ENCODE measurements at regions not wholly inside any gene's neighbourhood (a gene's known extent, or its start where the extent isn't known, plus 50 kb on each side); places are given as distances from the start of the nearest gene placed in this dataset.

DNA sequence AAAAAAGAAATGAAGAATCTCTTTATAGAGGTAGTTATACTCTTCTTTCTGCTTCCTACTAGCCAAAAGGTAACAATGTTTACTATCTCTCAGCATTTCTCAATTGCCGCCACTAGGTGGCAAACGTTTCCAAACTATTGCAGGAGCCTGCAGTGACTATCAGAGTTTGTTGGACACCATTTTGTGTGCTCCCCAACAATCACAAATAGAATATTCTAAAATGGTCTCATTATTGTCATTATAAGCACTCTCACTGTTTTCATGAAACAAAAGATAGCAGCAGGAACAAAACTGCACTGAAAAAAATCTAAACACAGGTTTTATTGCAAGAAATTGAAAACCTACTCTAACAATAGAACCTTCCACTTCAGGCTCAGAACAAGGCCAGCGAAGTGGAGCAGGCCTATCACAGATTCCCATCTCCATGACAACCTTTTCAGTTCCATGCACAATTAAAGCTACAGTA lies 83.9 kb upstream of the PLPPR4 start:
- H3K4me1 Mint-ChIP-seq (ENCODE audit: low read depth): no peaks in the 10 kb centered on the region
- H3K27me3 Mint-ChIP-seq (ENCODE audit: low read depth): no peaks in the 10 kb centered on the region
- H3K9me3 Mint-ChIP-seq: no peaks in the 10 kb centered on the region
- no peak overlapping the region for H3K4me3 Mint-ChIP-seq
- H3K27ac Mint-ChIP-seq: no peak overlapping the region
- H3K36me3 Mint-ChIP-seq (ENCODE audit: low read depth): no peaks in the 10 kb centered on the region
- DNase-seq (ENCODE audit: low spot score): peak; percentile 29

DNA sequence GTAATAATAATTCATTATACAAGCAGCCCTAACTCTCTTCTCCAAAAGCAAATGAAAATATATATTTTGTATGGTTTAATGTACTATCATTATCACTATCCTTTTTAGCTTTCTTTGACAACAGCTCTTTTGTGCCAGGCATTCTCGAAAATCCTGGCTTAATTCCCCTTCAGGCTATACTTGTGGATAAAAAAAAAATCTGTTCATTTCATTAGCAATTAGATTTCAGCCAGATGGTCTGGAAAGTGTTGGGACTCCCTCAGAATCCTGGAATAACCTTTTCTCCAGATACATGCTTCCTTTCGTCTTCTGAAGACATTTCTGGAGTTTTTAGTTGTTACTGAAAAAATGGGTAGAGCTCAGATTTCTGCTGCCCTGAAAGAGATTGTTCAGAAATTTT lies 83.4 kb upstream of the PLPPR4 start:
- no peaks in the 10 kb centered on the region for H3K4me1 Mint-ChIP-seq (ENCODE audit: low read depth)
- DNase-seq (ENCODE audit: low spot score): no peak
- no peaks in the 10 kb centered on the region for H3K9me3 Mint-ChIP-seq
- no peaks in the 10 kb centered on the region for H3K27me3 Mint-ChIP-seq (ENCODE audit: low read depth)
- H3K27ac Mint-ChIP-seq: no peak overlapping the region
- no peak overlapping the region for H3K4me3 Mint-ChIP-seq
- H3K36me3 Mint-ChIP-seq (ENCODE audit: low read depth): no peaks in the 10 kb centered on the region

DNA sequence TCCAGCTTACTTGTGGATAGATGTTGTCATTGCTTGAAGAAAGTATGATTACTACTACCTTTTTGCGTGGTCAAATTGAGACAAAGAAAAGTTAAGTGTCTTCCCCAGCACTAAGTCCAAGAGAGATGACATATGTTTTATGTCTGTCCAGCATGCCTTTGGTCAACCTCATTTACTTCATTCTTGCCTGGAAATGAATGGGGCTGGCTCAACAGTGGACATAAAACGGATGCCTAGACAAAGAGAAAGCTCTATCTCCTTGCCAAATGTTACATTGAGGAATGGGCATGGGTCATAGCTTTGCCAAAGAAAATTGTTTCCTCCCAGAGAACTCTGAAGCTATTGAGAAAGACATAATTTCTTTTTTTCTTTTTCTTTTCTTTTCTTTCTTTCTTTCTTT lies 82.4 kb upstream of the PLPPR4 start:
- H3K27ac Mint-ChIP-seq: no peak overlapping the region
- H3K4me3 Mint-ChIP-seq: no peak overlapping the region
- DNase-seq (ENCODE audit: low spot score): no peak
- no peaks in the 10 kb centered on the region for H3K27me3 Mint-ChIP-seq (ENCODE audit: low read depth)
- no peaks in the 10 kb centered on the region for H3K9me3 Mint-ChIP-seq
- no peaks in the 10 kb centered on the region for H3K36me3 Mint-ChIP-seq (ENCODE audit: low read depth)
- H3K4me1 Mint-ChIP-seq (ENCODE audit: low read depth): no peaks in the 10 kb centered on the region

DNA sequence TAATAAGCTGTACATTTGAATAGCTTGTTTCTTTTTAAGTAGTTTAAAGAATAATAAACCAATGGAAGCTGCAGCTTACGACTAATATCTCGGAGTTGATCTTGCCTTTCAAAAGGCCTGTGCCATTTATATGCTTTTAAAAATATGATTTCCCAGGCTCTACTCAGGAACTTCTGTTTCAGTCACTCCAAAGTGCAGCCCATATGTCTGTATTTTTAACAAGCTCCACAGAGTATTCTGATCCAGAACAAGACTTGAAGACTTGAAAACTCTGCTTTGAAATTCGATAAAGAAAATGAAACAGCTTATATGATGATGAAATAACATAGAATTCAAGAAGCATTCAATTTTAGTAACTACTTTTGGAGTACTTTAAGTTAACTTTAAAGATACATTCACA lies 79.1 kb upstream of the PLPPR4 start:
- no peaks in the 10 kb centered on the region for H3K36me3 Mint-ChIP-seq (ENCODE audit: low read depth)
- no peaks in the 10 kb centered on the region for H3K4me1 Mint-ChIP-seq (ENCODE audit: low read depth)
- H3K27me3 Mint-ChIP-seq (ENCODE audit: low read depth): no peaks in the 10 kb centered on the region
- DNase-seq (ENCODE audit: low spot score): no peak
- no peaks in the 10 kb centered on the region for H3K9me3 Mint-ChIP-seq
- H3K4me3 Mint-ChIP-seq: no peak overlapping the region
- no peak overlapping the region for H3K27ac Mint-ChIP-seq

DNA sequence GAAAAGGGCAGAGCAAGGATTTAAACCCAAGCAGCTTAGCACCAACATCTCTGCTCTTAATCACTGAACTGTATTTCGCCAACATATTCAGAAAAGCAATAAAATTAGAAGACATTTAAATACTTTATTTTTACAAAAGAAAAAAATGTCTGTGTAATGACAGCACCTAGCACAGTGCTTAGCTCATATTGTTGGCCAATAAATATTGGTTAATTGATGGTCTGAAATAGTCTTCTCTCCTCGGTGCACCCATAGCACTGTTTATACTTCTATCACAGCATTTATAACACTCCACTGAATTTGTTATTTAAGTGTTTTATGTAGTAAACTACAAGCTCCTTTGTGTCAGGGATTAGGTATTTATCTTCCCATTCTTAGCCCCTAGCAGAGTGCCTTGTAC lies 70.9 kb upstream of the PLPPR4 start:
- Mint-ChIP-seq H3K27ac (no peak overlapping the region), H3K4me1 (ENCODE audit: low read depth) (no peaks in the 10 kb centered on the region), H3K36me3 (ENCODE audit: low read depth) (no peaks in the 10 kb centered on the region), H3K9me3 (no peaks in the 10 kb centered on the region), H3K27me3 (ENCODE audit: low read depth) (peaks cover 7% of the 10 kb centered on the region), H3K4me3 (no peak overlapping the region)
- no peak for DNase-seq (ENCODE audit: low spot score)

DNA sequence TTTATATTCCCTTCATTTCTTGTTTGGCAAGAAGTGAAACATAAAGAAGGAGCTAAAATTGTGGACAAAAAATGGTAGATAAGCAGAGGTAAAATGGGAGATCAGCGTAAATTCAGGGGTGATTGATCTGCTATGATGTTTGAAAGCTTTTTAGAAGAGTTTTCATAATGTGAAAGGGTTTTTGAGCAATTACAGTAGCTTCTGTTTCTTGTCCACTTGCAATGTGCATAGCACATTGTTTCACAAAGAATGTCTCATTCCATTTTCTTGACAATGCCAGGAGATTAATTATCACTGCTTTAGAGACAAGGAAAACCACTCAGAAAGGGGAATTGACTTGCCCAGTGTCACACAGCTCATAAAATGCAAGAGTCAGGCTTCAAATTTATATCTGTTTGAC lies 65.9 kb upstream of the PLPPR4 start:
- DNase-seq (ENCODE audit: low spot score): no peak
- Mint-ChIP-seq H3K9me3 (no peaks in the 10 kb centered on the region), H3K27me3 (ENCODE audit: low read depth) (peaks cover 5% of the 10 kb centered on the region), H3K36me3 (ENCODE audit: low read depth) (no peaks in the 10 kb centered on the region), H3K4me1 (ENCODE audit: low read depth) (no peaks in the 10 kb centered on the region), H3K4me3 (no peak overlapping the region), H3K27ac (no peak overlapping the region)

GRCh38 chr1:99207216-99207615 lies 57.1 kb upstream of the PLPPR4 start:
- H3K4me1 Mint-ChIP-seq (ENCODE audit: low read depth): no peaks in the 10 kb centered on the region
- H3K9me3 Mint-ChIP-seq: no peaks in the 10 kb centered on the region
- H3K4me3 Mint-ChIP-seq: no peak overlapping the region
- H3K36me3 Mint-ChIP-seq (ENCODE audit: low read depth): no peaks in the 10 kb centered on the region
- no peak for DNase-seq (ENCODE audit: low spot score)
- H3K27ac Mint-ChIP-seq: no peak overlapping the region
- H3K27me3 Mint-ChIP-seq (ENCODE audit: low read depth): peaks cover 3% of the 10 kb centered on the region
